Islet of Langerhans (tissue), 1 donor: ENCODE measurements at regions not wholly inside any gene's neighbourhood (a gene's known extent, or its start where the extent isn't known, plus 50 kb on each side); places are given as distances from the start of the nearest gene placed in this dataset.
"Not testable (repeated sequence)": the region's sequence is repeated elsewhere in the genome, so short reads cannot be mapped to it uniquely, and the experiment has no call there.

ENCODE experiments used
- FAIRE-seq: peaks from one replicate; lab custom pipeline; 2011; peaks lifted over from hg19 to GRCh38; lab: Jason Lieb, UNC

- FAIRE-seq, result no peak
These were observed 141.0 kb upstream of the BNIP2 start for GRCh38 chr15:59830098-59830497.

- no peak for FAIRE-seq
These were observed 139.7 kb upstream of the BNIP2 start for GRCh38 chr15:59828861-59829260.

GRCh38 chr15:59828263-59828662 is 139.1 kb upstream of the BNIP2 start:
- FAIRE-seq, result no peak

DNA sequence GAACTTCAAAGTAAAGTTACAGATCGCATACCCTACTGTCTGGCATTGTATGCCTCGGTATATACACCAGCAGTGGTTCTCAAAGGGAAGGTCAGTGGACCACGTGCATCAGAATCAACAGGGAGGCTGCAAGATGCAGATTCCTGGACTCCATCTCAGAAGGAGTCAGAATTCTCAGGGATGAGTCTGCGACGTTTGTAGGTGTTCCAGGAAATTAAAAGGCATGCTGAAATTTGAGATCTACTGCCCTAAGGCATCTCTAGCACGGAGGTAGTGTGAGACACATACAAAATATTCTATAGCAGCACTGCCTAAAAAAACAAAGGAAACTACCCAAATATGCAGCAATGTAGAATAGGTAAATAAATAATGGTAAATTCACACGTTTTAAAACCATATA is 136.8 kb upstream of the BNIP2 start:
- FAIRE-seq, result no peak

DNA sequence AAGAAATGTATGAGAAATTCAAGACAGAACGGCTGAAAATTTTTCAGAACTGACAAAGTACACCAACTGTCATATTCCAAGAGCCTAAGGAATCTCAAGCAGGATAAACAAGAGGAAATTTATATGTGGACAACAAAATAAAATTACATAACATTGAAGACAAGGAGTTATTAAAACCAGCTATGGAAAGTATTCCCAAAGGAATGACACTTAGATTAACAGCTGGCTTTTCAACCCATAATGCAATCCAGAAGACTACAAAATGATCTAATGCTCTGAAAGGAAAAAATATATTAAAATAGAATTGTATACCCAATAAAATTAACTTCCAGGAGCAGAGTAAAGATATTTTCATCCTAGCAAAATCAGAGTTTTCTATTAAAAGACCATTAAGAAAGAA is 132.2 kb upstream of the BNIP2 start:
- FAIRE-seq, result no peak

GRCh38 chr15:59819092-59819491 is 130.0 kb upstream of the BNIP2 start:
- no peak for FAIRE-seq

GRCh38 chr15:59818336-59818735 is 129.2 kb upstream of the BNIP2 start:
- no peak for FAIRE-seq

DNA sequence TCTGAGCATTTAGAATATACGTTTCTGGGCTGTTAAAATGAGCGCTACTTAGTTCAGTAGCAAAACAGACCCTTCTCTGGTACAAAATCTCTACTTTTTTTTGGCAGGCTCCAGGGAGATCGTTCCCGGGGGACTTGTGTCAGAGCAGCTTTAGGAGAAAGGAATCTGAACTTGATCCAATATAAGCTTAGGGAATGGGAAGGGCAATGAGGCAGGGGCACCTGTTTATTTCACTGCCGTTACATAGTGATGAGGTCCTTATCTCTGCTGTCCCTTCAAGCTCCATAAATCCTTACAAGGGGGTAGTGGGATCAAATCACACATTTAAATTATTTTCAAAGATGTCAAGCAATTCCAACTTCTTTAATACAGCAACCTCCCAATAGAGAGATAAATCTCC is 128.7 kb upstream of the BNIP2 start:
- FAIRE-seq, result no peak

GRCh38 chr15:59817053-59817452 is 127.9 kb upstream of the BNIP2 start:
- no peak for FAIRE-seq

DNA sequence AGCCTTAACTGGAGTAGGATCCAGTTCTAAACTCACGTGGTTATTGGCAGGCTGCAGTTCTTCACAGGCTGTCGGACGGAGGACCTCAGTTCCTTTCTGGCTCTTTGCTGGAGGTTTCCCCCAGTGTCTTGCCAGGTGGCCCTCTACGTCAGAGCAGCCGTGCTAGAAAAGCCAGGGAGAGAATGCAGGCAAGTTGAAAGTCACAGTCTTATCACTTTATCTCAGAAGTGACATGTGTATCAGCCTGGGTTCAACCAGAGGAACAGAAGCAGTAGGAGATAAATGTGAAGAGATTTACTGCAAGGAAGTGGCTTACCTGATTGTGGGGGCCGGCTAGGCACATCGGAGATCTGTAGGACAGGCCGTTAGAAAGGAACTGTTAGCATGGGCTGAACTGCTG is 125.3 kb upstream of the BNIP2 start:
- FAIRE-seq, result no peak

- FAIRE-seq, result no peak
These were observed 123.8 kb upstream of the BNIP2 start for GRCh38 chr15:59812889-59813288.

- FAIRE-seq, result no peak
These were observed 123.2 kb upstream of the BNIP2 start for GRCh38 chr15:59812250-59812870.

DNA sequence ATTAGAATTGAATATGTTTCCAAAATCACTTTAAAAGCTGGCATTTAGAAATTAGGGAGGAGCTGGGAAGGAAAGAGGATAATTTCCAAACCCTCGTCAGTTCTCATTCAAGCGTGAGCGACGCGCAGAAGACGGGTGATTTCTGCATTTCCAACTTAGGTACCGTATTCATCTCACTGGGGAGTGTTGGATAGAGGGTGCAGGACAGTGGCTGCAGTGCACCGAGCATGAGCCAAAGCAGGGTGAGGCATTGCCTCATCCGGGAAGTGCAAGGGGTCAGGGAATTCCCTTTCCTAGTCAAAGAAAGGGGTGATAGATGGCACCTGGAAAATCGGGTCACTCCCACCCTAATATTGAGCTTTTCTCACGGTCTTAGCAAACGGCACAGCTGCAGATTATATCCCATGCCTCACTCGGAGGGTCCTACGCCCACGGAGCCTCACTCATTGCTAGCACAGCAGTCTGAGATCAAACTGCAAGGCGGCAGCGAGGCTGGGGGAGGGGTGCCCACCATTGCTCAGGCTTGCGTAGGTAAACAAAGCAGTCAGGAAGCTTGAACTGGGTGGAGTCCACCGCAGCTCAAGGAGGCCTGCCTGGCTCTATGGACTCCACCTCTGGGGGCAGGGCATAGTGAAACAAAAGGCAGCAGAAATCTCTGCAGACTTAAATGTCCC is 114.3 kb upstream of the BNIP2 start:
- not testable (repeated sequence) for FAIRE-seq

GRCh38 chr15:59801649-59802048 is 112.5 kb upstream of the BNIP2 start:
- no peak for FAIRE-seq

DNA sequence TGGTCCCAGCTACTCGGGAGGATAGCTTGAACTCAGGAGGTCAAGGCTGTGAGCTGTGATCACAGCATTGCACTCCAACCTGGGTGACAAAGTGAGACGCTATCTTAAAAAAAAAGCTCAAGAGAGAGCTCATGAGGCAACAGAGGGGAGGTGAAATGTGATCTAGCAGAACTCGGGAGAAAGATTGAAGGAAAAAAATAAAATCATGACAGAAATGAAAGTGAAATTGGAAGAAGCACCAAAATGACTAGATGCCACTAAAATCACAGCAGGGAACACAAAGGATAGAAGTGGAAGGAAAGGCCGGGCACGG is 109.4 kb upstream of the BNIP2 start:
- no peak for FAIRE-seq

GRCh38 chr15:59797756-59798604 is 108.9 kb upstream of the BNIP2 start:
- FAIRE-seq, result no peak

DNA sequence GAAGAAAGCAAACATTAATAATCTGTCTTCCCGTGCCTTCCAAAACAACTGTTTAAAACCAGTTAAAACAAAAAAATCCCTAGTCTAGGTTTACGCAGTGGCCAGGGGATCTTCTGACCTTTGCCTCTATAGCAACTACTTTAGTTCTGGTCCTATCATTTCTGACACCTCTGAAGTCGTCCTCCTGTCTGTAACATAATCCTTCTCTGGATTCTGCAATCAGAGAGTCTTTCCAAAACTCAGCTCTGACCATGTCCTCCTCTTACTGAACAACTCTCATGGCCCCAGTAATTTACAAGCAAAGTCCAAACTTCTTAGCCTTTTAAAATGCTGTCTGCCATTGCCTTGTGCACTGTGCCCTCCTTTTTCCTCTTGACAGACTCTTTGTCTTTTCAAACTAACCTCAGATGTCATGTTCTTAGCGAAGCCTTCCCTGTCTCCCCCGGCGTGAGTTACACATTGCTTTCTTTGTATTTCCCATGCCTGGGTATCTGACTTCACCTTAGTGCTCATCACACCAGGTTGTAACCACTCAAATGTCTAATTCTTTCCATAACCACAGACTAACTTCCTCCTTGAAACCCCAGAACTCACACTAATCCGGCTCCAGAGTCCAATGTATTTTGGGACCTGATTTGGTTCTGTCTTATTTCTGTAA is 105.2 kb upstream of the BNIP2 start:
- FAIRE-seq, result no peak

GRCh38 chr15:59792359-59792758 is 103.2 kb upstream of the BNIP2 start:
- FAIRE-seq, result no peak

GRCh38 chr15:59791755-59792154 is 102.6 kb upstream of the BNIP2 start:
- FAIRE-seq, result no peak

GRCh38 chr15:59791079-59791478 is 102.0 kb upstream of the BNIP2 start:
- FAIRE-seq, result no peak

GRCh38 chr15:59786466-59786865 is 97.3 kb upstream of the BNIP2 start:
- not testable (repeated sequence) for FAIRE-seq

DNA sequence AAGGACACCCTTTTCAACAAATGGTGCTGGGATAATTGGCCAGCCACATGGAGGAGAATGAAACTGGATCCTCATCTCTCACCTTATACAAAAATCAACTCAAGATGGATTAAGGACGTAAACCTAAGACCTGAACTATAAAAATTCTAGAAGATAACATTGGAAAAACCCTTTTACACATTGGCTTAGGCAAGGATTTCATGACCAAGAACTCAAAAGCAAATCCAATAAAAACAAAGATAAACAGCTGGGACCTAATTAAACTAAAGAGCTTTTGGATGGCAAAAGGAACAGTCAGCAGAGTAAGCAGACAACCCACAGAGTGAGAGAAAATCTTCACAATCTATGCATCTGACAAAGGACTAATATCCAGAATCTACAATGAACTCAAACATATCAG is 96.9 kb upstream of the BNIP2 start:
- not testable (repeated sequence) for FAIRE-seq
